OCI-LY3 (cell line): ENCODE measurements at regions not wholly inside any gene's neighbourhood (a gene's known extent, or its start where the extent isn't known, plus 50 kb on each side); places are given as distances from the start of the nearest gene placed in this dataset.

ENCODE experiments used
- CTCF ChIP-seq: fragments of 200-600, 300-600 bp; sonication (generic); IDR thresholded peaks from 2 replicates; pipeline ENCODE4 v1.5.1; 2014; ENCODE audit warnings: antibody characterized with exemption, low read length, low read depth
- EZH2phosphoT487 ChIP-seq: fragments of 200-600 bp; shearing (Covaris generic); IDR thresholded peaks from 2 replicates; pipeline ENCODE4 v1.6.1; 2018; ENCODE audit warnings: antibody characterized with exemption, mixed run types, low read depth

DNA sequence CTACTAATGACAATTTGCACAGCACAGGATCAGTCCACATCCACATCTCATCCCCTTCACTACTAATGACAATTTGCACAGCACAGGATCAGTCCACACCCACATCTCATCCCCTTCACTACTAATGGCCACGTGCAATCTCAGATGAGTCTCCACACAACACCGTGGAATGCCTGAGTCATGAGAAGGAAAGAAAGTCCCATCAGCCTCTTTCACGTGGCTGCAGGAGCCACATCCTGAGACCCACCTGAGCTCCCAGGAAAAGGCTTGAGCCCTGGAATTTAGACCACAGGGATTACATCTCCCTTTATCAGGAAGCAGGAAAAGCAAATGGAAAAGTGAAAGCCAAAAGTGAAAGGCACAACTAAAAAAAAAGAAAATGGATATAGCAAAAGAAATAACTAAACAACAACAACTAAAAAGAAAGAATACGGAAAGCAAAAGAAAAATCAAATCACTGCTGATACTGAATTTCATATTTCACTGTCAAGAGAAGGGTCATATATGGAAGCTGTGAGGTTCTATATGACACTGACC, 1300.5 kb downstream of the TMEM121 start:
- no peak for TF ChIP-seq CTCF
- no peak for TF ChIP-seq EZH2phosphoT487
